ENCODE measurements at regions not wholly inside any gene's neighbourhood (a gene's known extent, or its start where the extent isn't known, plus 50 kb on each side); places are given as distances from the start of the nearest gene placed in this dataset.

GRCh38 chr15:99916668-99917223 lies 183.5 kb upstream of the LYSMD4 start:
- TF ChIP-seq RAD21 (IDR thresholded peaks at IDR 0.05; ENCODE audit: low read depth) (no peak), MAX (IDR thresholded peaks at IDR 0.05) (no peak), TAF1 (IDR thresholded peaks at IDR 0.05; ENCODE audit: low read depth) (no peak), YY1 (IDR thresholded peaks at IDR 0.05; ENCODE audit: low read depth) (no peak), USF1 (IDR thresholded peaks at IDR 0.05) (no peak), REST (IDR thresholded peaks at IDR 0.05; ENCODE audit: low read depth) (no peak), EP300 (IDR thresholded peaks at IDR 0.05; ENCODE audit: borderline replicate concordance) (no peak), ZBTB7A (IDR thresholded peaks at IDR 0.05; ENCODE audit: low read depth) (no peak), EGR1 (IDR thresholded peaks at IDR 0.05) (no peak), NFIC (IDR thresholded peaks at IDR 0.05) (no peak), CEBPB (IDR thresholded peaks at IDR 0.05) (no peak), CREB1 (IDR thresholded peaks at IDR 0.05; ENCODE audit: low read depth) (no peak), FOXM1 (IDR thresholded peaks at IDR 0.05; ENCODE audit: borderline replicate concordance, low read depth) (no peak), TCF12 (IDR thresholded peaks at IDR 0.05; ENCODE audit: low read depth) (no peak)
